Fibroblast of upper back skin (primary cell): ENCODE measurements at regions not wholly inside any gene's neighbourhood (a gene's known extent, or its start where the extent isn't known, plus 50 kb on each side); places are given as distances from the start of the nearest gene placed in this dataset.
"Not testable (repeated sequence)": the region's sequence is repeated elsewhere in the genome, so short reads cannot be mapped to it uniquely, and the experiment has no call there.

Experiments used
- DNase-seq: peaks from one replicate; pipeline ENCODE4 v3.0.0-alpha.2; 2013

GRCh38 chr2:91659917-91660275 lies 2968.4 kb downstream of the RPIA start:
- DNase-seq: peak; percentile 39

- not testable (repeated sequence) for DNase-seq
These were observed 2975.9 kb downstream of the RPIA start for GRCh38 chr2:91667341-91667740.

- DNase-seq: not testable (repeated sequence)
These were observed 2994.1 kb downstream of the RPIA start for GRCh38 chr2:91685541-91685940.

- not testable (repeated sequence) for DNase-seq
These were observed 2994.6 kb downstream of the RPIA start for GRCh38 chr2:91686046-91686445.
